ENCODE measurements at regions not wholly inside any gene's neighbourhood (a gene's known extent, or its start where the extent isn't known, plus 50 kb on each side); places are given as distances from the start of the nearest gene placed in this dataset.

- H3K36me3 ChIP-seq (ENCODE audit: insufficient read depth, low read length) = no peaks in the 10 kb centered on the region
These were observed 91.4 kb downstream of the JRKL start for GRCh38 chr11:96481204-96481603.

GRCh38 chr11:96481771-96482170 is 92.0 kb downstream of the JRKL start:
- no peak for DNase-seq (ENCODE audit: insufficient read length, low spot score, missing footprints)
- Histone ChIP-seq H2AFZ (ENCODE audit: low read length) (no peak overlapping the region), H4K20me1 (ENCODE audit: insufficient read depth, low read length) (no peaks in the 10 kb centered on the region), H3K27ac (ENCODE audit: low read depth, low read length) (no peak overlapping the region), H3K4me2 (ENCODE audit: insufficient read depth, low read length) (no peak overlapping the region), H3K4me3 (ENCODE audit: insufficient read depth, low read length) (no peak overlapping the region), H3K79me2 (ENCODE audit: insufficient read depth, low read length) (no peaks in the 10 kb centered on the region), H3K36me3 (ENCODE audit: insufficient read depth, low read length) (no peaks in the 10 kb centered on the region), H3K4me1 (ENCODE audit: insufficient read depth, low read length) (no peaks in the 10 kb centered on the region), H3K9me3 (ENCODE audit: low read depth, low read length) (no peaks in the 10 kb centered on the region), H3K27me3 (ENCODE audit: insufficient read depth, low read length) (no peaks in the 10 kb centered on the region)
- TF ChIP-seq CTCF (IDR thresholded peaks at IDR 0.05; ENCODE audit: extremely low read depth, low read depth, low read length) = no peak

More at GRCh38 chr11:96481204-96481603, 91.4 kb downstream of the JRKL start:
- H3K27ac ChIP-seq (ENCODE audit: low read depth, low read length) = no peak overlapping the region
- no peak overlapping the region for H3K4me3 ChIP-seq (ENCODE audit: insufficient read depth, low read length)
- DNase-seq (ENCODE audit: insufficient read length, low spot score, missing footprints) = no peak
- H2AFZ ChIP-seq (ENCODE audit: low read length) = no peak overlapping the region
- no peaks in the 10 kb centered on the region for H3K4me1 ChIP-seq (ENCODE audit: insufficient read depth, low read length)
- no peak for TF ChIP-seq CTCF (IDR thresholded peaks at IDR 0.05; ENCODE audit: extremely low read depth, low read depth, low read length)
- H4K20me1 ChIP-seq (ENCODE audit: insufficient read depth, low read length) = no peaks in the 10 kb centered on the region
- no peaks in the 10 kb centered on the region for H3K27me3 ChIP-seq (ENCODE audit: insufficient read depth, low read length)
- H3K4me2 ChIP-seq (ENCODE audit: insufficient read depth, low read length) = no peak overlapping the region
- H3K79me2 ChIP-seq (ENCODE audit: insufficient read depth, low read length) = no peaks in the 10 kb centered on the region
- no peaks in the 10 kb centered on the region for H3K9me3 ChIP-seq (ENCODE audit: low read depth, low read length)

- no peak overlapping the region for H3K27ac ChIP-seq (ENCODE audit: low read depth, low read length)
- H3K4me2 ChIP-seq (ENCODE audit: insufficient read depth, low read length) = no peak overlapping the region
- no peaks in the 10 kb centered on the region for H3K36me3 ChIP-seq (ENCODE audit: insufficient read depth, low read length)
- no peaks in the 10 kb centered on the region for H3K9me3 ChIP-seq (ENCODE audit: low read depth, low read length)
- DNase-seq (ENCODE audit: insufficient read length, low spot score, missing footprints) = no peak
- no peak overlapping the region for H3K4me3 ChIP-seq (ENCODE audit: insufficient read depth, low read length)
- no peak overlapping the region for H2AFZ ChIP-seq (ENCODE audit: low read length)
- H3K4me1 ChIP-seq (ENCODE audit: insufficient read depth, low read length) = no peaks in the 10 kb centered on the region
- H3K27me3 ChIP-seq (ENCODE audit: insufficient read depth, low read length) = no peaks in the 10 kb centered on the region
- H3K79me2 ChIP-seq (ENCODE audit: insufficient read depth, low read length) = no peaks in the 10 kb centered on the region
- TF ChIP-seq CTCF (IDR thresholded peaks at IDR 0.05; ENCODE audit: extremely low read depth, low read depth, low read length) = no peak
- H4K20me1 ChIP-seq (ENCODE audit: insufficient read depth, low read length) = no peaks in the 10 kb centered on the region
These were observed 92.4 kb downstream of the JRKL start for GRCh38 chr11:96482193-96482592.

GRCh38 chr11:96483374-96483955 is 93.7 kb downstream of the JRKL start:
- H4K20me1 ChIP-seq (ENCODE audit: insufficient read depth, low read length) = no peaks in the 10 kb centered on the region
- no peak overlapping the region for H3K27ac ChIP-seq (ENCODE audit: low read depth, low read length)
- TF ChIP-seq CTCF (IDR thresholded peaks at IDR 0.05; ENCODE audit: extremely low read depth, low read depth, low read length) = no peak
- no peak overlapping the region for H2AFZ ChIP-seq (ENCODE audit: low read length)
- no peak for DNase-seq (ENCODE audit: insufficient read length, low spot score, missing footprints)
- H3K4me3 ChIP-seq (ENCODE audit: insufficient read depth, low read length) = no peak overlapping the region
- no peaks in the 10 kb centered on the region for H3K36me3 ChIP-seq (ENCODE audit: insufficient read depth, low read length)
- no peaks in the 10 kb centered on the region for H3K9me3 ChIP-seq (ENCODE audit: low read depth, low read length)
- H3K4me2 ChIP-seq (ENCODE audit: insufficient read depth, low read length) = no peak overlapping the region
- no peaks in the 10 kb centered on the region for H3K4me1 ChIP-seq (ENCODE audit: insufficient read depth, low read length)
- no peaks in the 10 kb centered on the region for H3K79me2 ChIP-seq (ENCODE audit: insufficient read depth, low read length)
- no peaks in the 10 kb centered on the region for H3K27me3 ChIP-seq (ENCODE audit: insufficient read depth, low read length)

Data from osteoblast (primary cell).